ENCODE measurements at regions not wholly inside any gene's neighbourhood (a gene's known extent, or its start where the extent isn't known, plus 50 kb on each side); places are given as distances from the start of the nearest gene placed in this dataset.

- intact Hi-C loops (cut with micrococcal nuclease), result no loop called here
- H3K4me1 Mint-ChIP-seq, result no peaks in the 10 kb centered on the region
Observed at GRCh38 chr6:91613481-91613880, 1026.6 kb upstream of the MAP3K7 start.

GRCh38 chr6:91611190-91611589, 1024.3 kb upstream of the MAP3K7 start:
- H3K36me3 Mint-ChIP-seq, result no peaks in the 10 kb centered on the region
- H3K4me1 ChIP-seq (ENCODE audit: insufficient read depth, low read length), result no peaks in the 10 kb centered on the region
- no peak overlapping the region for H3K27ac Mint-ChIP-seq
- CTCF ChIA-PET (ENCODE audit: partially characterized antibody), result no interaction called here
- intact Hi-C loops (cut with micrococcal nuclease), result no loop called here
- H3K4me1 Mint-ChIP-seq, result no peaks in the 10 kb centered on the region
- POLR2A ChIA-PET (ENCODE audit: partially characterized antibody), result no interaction called here
- peaks cover 0 to 2% (median 0%) of the 10 kb centered on the region in 8 donors for H3K9me3 Mint-ChIP-seq
- H3K27me3 Mint-ChIP-seq, result no peaks in the 10 kb centered on the region
- H3K27ac ChIP-seq (ENCODE audit: low read depth, low read length), result no peak overlapping the region
- H3K4me3 Mint-ChIP-seq, result no peak overlapping the region
- no peak for DNase-seq
- no peaks in the 10 kb centered on the region for H3K9me3 ChIP-seq (ENCODE audit: control insufficient read depth in 1 of 2, low read length in 2 of 2)
- no peak overlapping the region for H3K4me3 ChIP-seq (ENCODE audit: low read length in 2 of 2)
- no peaks in the 10 kb centered on the region for H3K27me3 ChIP-seq (ENCODE audit: insufficient read depth, low read length)
- H3K36me3 ChIP-seq (ENCODE audit: insufficient read depth, low read length), result no peaks in the 10 kb centered on the region

More at GRCh38 chr6:91613481-91613880, 1026.6 kb upstream of the MAP3K7 start:
- no peaks in the 10 kb centered on the region for H3K36me3 Mint-ChIP-seq
- H3K27me3 Mint-ChIP-seq, result no peaks in the 10 kb centered on the region
- DNase-seq, result no peak
- H3K27ac Mint-ChIP-seq, result no peak overlapping the region
- Histone ChIP-seq H3K4me1 (ENCODE audit: insufficient read depth, low read length) (no peaks in the 10 kb centered on the region), H3K4me3 (ENCODE audit: low read length in 2 of 2) (no peak overlapping the region), H3K27me3 (ENCODE audit: insufficient read depth, low read length) (no peaks in the 10 kb centered on the region), H3K27ac (ENCODE audit: low read depth, low read length) (no peak overlapping the region), H3K9me3 (ENCODE audit: control insufficient read depth in 1 of 2, low read length in 2 of 2) (no peaks in the 10 kb centered on the region), H3K36me3 (ENCODE audit: insufficient read depth, low read length) (no peaks in the 10 kb centered on the region)
- CTCF ChIA-PET (ENCODE audit: partially characterized antibody), result no interaction called here
- H3K4me3 Mint-ChIP-seq, result no peak overlapping the region
- H3K9me3 Mint-ChIP-seq, result peaks cover 0 to 4% (median 0%) of the 10 kb centered on the region in 8 donors
- POLR2A ChIA-PET (ENCODE audit: partially characterized antibody), result no interaction called here

- no peaks in the 10 kb centered on the region for H3K27me3 ChIP-seq (ENCODE audit: insufficient read depth, low read length)
- Mint-ChIP-seq H3K27me3 (no peaks in the 10 kb centered on the region), H3K9me3 (peaks cover 0 to 3% (median 0%) of the 10 kb centered on the region in 8 donors), H3K36me3 (no peaks in the 10 kb centered on the region), H3K4me1 (no peaks in the 10 kb centered on the region), H3K27ac (no peak overlapping the region), H3K4me3 (no peak overlapping the region)
- intact Hi-C loops (cut with micrococcal nuclease), result no loop called here
- H3K4me3 ChIP-seq (ENCODE audit: low read length in 2 of 2), result no peak overlapping the region
- H3K27ac ChIP-seq (ENCODE audit: low read depth, low read length), result no peak overlapping the region
- CTCF ChIA-PET (ENCODE audit: partially characterized antibody), result no interaction called here
- no peaks in the 10 kb centered on the region for H3K4me1 ChIP-seq (ENCODE audit: insufficient read depth, low read length)
- no peaks in the 10 kb centered on the region for H3K9me3 ChIP-seq (ENCODE audit: control insufficient read depth in 1 of 2, low read length in 2 of 2)
- no peaks in the 10 kb centered on the region for H3K36me3 ChIP-seq (ENCODE audit: insufficient read depth, low read length)
- POLR2A ChIA-PET (ENCODE audit: partially characterized antibody), result no interaction called here
- DNase-seq, result no peak
Observed at GRCh38 chr6:91608428-91608827, 1021.6 kb upstream of the MAP3K7 start.

- POLR2A ChIA-PET (ENCODE audit: partially characterized antibody), result interaction anchor here (0.6 kb wide), 1 partner anchor 19 kb away, joined by 3 read pairs; no protein-coding TSS in a partner anchor
- no peak overlapping the region for H3K4me3 Mint-ChIP-seq
- H3K9me3 Mint-ChIP-seq, result peaks cover 0 to 3% (median 0%) of the 10 kb centered on the region in 8 donors
- no peaks in the 10 kb centered on the region for H3K9me3 ChIP-seq (ENCODE audit: control insufficient read depth in 1 of 2, low read length in 2 of 2)
- H3K27me3 ChIP-seq (ENCODE audit: insufficient read depth, low read length), result no peaks in the 10 kb centered on the region
- H3K27ac ChIP-seq (ENCODE audit: low read depth, low read length), result no peak overlapping the region
- no peaks in the 10 kb centered on the region for H3K27me3 Mint-ChIP-seq
- H3K27ac Mint-ChIP-seq, result no peak overlapping the region
- H3K4me3 ChIP-seq (ENCODE audit: low read length in 2 of 2), result no peak overlapping the region
- H3K36me3 Mint-ChIP-seq, result no peaks in the 10 kb centered on the region
- DNase-seq, result no peak
- no peaks in the 10 kb centered on the region for H3K36me3 ChIP-seq (ENCODE audit: insufficient read depth, low read length)
- intact Hi-C loops (cut with micrococcal nuclease), result no loop called here
- H3K4me1 ChIP-seq (ENCODE audit: insufficient read depth, low read length), result no peaks in the 10 kb centered on the region
- CTCF ChIA-PET (ENCODE audit: partially characterized antibody), result interaction anchor here (1.5 kb wide), 1 partner anchor 16 kb away, joined by 3 read pairs; no protein-coding TSS in a partner anchor
- H3K4me1 Mint-ChIP-seq, result no peaks in the 10 kb centered on the region
Observed at GRCh38 chr6:91606148-91606901, 1019.5 kb upstream of the MAP3K7 start.

- Mint-ChIP-seq H3K4me1 (no peaks in the 10 kb centered on the region), H3K27ac (no peak overlapping the region), H3K36me3 (no peaks in the 10 kb centered on the region), H3K4me3 (no peak overlapping the region), H3K27me3 (no peaks in the 10 kb centered on the region), H3K9me3 (peaks cover 0 to 4% (median 0%) of the 10 kb centered on the region in 8 donors)
- Histone ChIP-seq H3K9me3 (ENCODE audit: control insufficient read depth in 1 of 2, low read length in 2 of 2) (no peaks in the 10 kb centered on the region), H3K4me1 (ENCODE audit: insufficient read depth, low read length) (no peaks in the 10 kb centered on the region), H3K27ac (ENCODE audit: low read depth, low read length) (no peak overlapping the region), H3K27me3 (ENCODE audit: insufficient read depth, low read length) (no peaks in the 10 kb centered on the region), H3K36me3 (ENCODE audit: insufficient read depth, low read length) (no peaks in the 10 kb centered on the region), H3K4me3 (ENCODE audit: low read length in 2 of 2) (no peak overlapping the region)
- ChIA-PET CTCF (ENCODE audit: partially characterized antibody) (no interaction called here), POLR2A (ENCODE audit: partially characterized antibody) (no interaction called here)
- no peak for DNase-seq
- intact Hi-C loops (cut with micrococcal nuclease), result no loop called here
Observed at GRCh38 chr6:91600561-91600960, 1013.7 kb upstream of the MAP3K7 start.

GRCh38 chr6:91590191-91590590, 1003.3 kb upstream of the MAP3K7 start:
- H3K36me3 Mint-ChIP-seq, result no peaks in the 10 kb centered on the region
- H3K27ac Mint-ChIP-seq, result no peak overlapping the region
- Histone ChIP-seq H3K27me3 (ENCODE audit: insufficient read depth, low read length) (no peaks in the 10 kb centered on the region), H3K4me1 (ENCODE audit: insufficient read depth, low read length) (no peaks in the 10 kb centered on the region), H3K9me3 (ENCODE audit: control insufficient read depth in 1 of 2, low read length in 2 of 2) (no peaks in the 10 kb centered on the region), H3K36me3 (ENCODE audit: insufficient read depth, low read length) (no peaks in the 10 kb centered on the region), H3K27ac (ENCODE audit: low read depth, low read length) (no peak overlapping the region), H3K4me3 (ENCODE audit: low read length in 2 of 2) (no peak overlapping the region)
- ChIA-PET POLR2A (ENCODE audit: partially characterized antibody) (no interaction called here), CTCF (ENCODE audit: partially characterized antibody) (interaction anchor here (1.2 kb wide), 1 partner anchor 15 kb away, joined by 3 read pairs; no protein-coding TSS in a partner anchor)
- peaks cover 2 to 27% (median 8%) of the 10 kb centered on the region in 8 donors for H3K9me3 Mint-ChIP-seq
- H3K4me1 Mint-ChIP-seq, result no peaks in the 10 kb centered on the region
- no peak for DNase-seq
- intact Hi-C loops (cut with micrococcal nuclease), result no loop called here
- H3K4me3 Mint-ChIP-seq, result no peak overlapping the region
- no peaks in the 10 kb centered on the region for H3K27me3 Mint-ChIP-seq

GRCh38 chr6:91580635-91581034, 993.8 kb upstream of the MAP3K7 start:
- H3K27me3 Mint-ChIP-seq, result no peaks in the 10 kb centered on the region
- H3K4me3 Mint-ChIP-seq, result no peak overlapping the region
- Histone ChIP-seq H3K9me3 (ENCODE audit: control insufficient read depth in 1 of 2, low read length in 2 of 2) (no peaks in the 10 kb centered on the region), H3K27me3 (ENCODE audit: insufficient read depth, low read length) (no peaks in the 10 kb centered on the region), H3K4me3 (ENCODE audit: low read length in 2 of 2) (no peak overlapping the region), H3K36me3 (ENCODE audit: insufficient read depth, low read length) (no peaks in the 10 kb centered on the region), H3K4me1 (ENCODE audit: insufficient read depth, low read length) (no peaks in the 10 kb centered on the region), H3K27ac (ENCODE audit: low read depth, low read length) (no peak overlapping the region)
- H3K4me1 Mint-ChIP-seq, result no peaks in the 10 kb centered on the region
- no peaks in the 10 kb centered on the region for H3K36me3 Mint-ChIP-seq
- peaks cover 0 to 4% (median 0%) of the 10 kb centered on the region in 8 donors for H3K9me3 Mint-ChIP-seq
- no peak overlapping the region for H3K27ac Mint-ChIP-seq
- POLR2A ChIA-PET (ENCODE audit: partially characterized antibody), result no interaction called here
- no peak for DNase-seq
- intact Hi-C loops (cut with micrococcal nuclease), result no loop called here
- CTCF ChIA-PET (ENCODE audit: partially characterized antibody), result no interaction called here
